Forelimb muscle (tissue), 1 donor: ENCODE measurements at regions not wholly inside any gene's neighbourhood (a gene's known extent, or its start where the extent isn't known, plus 50 kb on each side); places are given as distances from the start of the nearest gene placed in this dataset.

Experiments used
- DNase-seq: peaks from one replicate; pipeline ENCODE4 v3.0.0-alpha.2; 2013; ENCODE audit warnings: low read depth

DNA sequence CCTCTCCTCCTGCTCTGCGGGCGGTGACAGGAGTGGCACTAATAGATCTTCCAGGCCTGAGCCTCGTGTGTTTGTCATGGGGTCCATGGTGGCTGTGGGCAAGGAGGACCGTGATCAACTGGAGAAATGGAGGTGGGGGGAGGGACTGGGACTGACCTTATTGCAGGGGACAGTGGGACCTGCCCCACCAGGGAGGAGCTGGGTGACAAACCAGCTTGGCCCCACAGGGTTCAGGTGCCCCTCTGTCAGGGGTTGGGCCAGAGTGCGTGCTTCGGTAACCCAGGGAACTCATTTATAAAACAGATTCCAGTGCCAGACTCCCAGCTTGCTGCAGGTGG is 366.5 kb downstream of the BCOR start:
- no peak for DNase-seq

DNA sequence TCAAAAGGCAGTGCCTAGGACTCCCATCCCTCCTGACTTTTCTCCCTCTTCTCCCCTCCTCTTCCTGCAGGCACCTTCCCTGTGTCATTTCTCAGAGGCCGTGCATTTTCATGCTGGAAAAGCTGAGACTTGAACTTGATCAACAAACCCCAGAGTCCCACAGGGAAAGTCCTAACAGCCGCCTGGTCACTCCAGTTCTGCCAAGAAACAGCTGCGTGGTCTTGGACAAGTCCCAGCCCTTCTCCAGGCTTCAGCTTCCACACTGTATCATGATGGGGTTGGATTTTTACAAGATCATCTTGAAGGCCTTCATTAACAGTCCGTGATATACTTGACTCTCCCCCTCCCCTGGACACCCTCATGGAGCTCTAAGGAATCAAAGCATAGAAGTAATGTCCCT is 366.0 kb downstream of the BCOR start:
- no peak for DNase-seq

DNA sequence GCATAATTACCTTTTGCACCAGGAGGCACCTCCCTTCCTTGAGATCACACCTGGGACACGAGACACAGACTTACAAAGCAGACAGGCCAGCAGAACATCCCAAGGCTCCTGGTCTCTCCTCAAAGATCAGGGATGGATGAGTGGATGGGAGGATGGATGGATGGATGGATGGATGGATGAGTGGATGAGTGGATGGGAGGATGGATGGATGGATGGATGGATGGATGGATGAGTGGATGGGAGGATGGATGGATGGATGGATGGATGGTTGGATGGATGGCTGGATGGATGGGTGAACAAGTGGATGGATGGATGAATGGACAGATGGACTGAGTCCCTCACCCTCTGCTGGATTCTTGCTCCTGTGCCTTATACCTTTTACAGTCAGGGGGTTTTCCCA is 364.0 kb downstream of the BCOR start:
- no peak for DNase-seq

DNA sequence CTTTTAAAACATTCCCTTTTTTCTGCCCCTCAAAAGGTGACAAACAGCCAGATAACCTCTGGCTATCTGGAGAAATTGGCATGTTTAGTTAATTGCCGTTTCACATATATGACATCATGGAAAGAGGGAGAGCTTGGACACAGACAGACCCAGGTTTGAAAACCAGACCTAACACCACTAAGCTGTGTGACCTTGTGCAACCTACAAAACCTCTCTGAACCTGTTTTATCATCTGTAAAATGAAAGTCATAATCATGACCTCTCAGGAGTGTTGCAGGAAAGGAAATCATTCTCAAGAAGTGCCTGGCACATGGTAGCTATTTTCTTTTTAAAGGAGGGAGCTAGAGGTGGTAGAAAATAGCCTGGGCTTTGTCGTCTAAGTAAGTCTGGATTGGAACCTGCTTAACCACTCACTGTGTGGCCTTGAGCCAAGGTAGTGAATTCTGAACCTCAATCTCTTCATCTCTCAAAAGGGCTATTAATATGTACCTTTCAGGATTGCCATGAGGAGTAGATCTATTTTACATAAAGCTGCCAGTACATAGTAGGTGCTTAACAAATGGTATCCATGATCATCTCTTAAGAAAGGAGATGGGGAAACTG is 363.5 kb downstream of the BCOR start:
- no peak for DNase-seq

DNA sequence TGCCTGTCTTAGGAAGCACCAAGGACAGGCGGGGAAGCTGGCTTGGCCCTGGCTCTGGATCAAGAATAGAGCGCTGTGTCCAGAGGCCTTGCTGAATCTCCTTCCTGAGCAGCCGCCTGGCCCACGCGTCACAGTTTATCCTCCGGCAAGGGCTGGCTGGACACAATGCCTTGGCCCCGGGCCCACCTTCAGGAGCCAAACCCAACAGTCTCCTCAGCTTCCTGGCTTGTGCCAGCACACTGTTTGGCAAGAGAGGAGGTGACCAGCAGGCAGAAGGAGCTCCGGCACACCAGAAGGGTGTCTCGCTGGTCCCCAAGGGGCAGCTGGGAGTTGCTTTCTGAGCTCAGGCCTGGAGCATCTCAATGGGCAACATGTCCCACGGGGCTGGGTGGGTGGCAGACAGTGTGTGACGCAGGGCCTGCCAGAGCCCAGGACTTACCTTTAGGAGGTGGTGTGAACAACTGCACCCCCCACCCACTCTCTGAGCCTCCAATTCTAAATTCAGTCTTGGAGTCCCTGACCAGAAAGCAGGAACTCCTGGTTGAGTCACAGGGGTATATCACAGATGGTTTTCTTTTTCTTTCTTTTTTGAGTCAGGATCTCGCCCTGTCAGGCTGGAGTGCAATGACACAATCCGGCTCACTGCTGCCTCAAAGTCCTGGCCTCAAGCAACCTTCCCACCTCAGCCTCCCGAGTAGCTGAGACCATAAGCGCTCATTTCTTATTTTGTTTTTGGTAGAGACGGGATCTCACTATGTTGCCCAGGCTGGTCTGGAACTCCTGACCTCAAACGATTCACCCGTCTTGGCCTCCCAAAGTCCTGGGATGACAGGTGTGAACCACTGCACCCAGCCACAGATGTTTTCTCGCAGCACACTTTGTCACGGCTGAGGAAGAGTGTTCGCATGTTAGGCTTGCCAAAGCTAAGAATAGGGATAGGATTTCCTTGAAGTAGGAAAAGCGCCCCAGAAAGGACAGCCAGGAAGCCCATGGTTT is 361.2 kb downstream of the BCOR start:
- no peak for DNase-seq

DNA sequence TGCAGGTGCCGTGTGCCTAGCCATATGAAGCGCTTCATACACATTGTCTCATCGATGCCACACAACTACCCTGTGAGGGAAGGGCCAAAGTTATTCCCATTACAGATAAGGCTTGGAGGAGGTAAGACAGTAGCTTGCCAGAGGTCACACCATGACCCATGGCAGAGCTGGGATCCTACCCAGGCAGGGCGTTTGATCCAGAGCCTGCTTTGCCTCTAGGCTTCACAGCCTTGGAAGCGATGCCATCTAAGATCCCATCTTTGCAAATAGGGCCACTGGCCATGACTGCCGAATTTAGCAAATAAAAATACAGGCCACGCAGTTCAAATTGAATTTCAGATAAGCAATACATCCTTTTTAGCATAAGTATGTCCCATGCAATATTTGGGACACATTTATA is 358.2 kb downstream of the BCOR start:
- DNase-seq, result no peak

DNA sequence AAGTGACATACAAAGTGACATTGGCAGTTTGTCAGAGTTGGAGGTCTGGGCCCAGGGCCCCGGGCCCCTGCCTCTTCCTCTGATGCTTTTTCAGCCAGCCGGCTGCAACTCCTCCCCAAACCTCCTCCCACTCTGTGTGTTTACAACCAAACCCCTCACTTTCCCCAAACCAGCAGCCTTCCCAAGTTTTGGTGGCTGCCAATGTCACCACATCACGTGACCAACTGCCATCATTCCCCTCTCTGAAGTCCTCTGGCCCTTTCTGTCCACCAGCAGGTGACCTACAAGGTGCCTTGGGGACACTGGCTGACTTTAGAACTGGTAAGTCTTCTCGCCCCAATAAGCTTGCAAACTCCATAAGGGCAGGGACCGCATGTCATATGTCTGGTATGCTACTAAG is 357.7 kb downstream of the BCOR start:
- DNase-seq, result no peak

DNA sequence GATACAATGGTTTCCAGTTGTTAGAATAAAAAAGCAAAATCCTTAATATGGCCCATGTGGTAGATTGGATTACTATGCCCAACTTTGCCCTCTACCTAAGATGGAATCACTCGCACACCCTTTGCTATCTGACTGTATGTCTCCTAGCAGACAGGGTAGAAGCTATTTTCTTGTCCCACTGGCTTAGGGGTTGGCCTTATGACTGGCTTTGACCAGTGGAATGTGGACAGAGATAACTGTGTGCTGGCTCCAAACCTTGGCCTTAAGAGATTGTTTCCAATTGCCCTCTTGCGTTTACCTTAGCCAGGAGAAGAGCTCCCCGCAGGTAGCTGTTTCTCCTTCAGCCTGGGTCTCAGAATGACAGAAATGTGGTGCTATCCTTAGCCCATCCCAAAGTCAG is 355.9 kb downstream of the BCOR start:
- no peak for DNase-seq

DNA sequence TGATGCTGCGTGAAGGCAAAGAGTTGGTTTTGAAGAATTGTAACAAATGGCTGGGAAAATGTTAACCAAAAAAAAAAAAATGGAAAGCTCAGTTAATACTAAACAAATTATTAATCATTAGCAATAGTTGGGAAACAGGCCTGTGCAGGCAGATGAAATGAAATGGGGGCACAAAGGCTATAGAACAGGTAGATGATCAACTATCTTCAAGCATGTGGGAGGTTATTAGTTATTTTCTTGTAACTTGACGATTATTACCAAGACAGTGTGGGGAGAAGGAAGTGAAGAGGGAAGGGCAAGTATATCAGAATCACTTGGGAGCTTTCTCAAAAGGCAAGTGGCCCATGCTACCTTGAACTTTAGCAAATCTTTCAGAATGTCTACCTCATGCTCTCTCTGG is 351.9 kb downstream of the BCOR start:
- no peak for DNase-seq

DNA sequence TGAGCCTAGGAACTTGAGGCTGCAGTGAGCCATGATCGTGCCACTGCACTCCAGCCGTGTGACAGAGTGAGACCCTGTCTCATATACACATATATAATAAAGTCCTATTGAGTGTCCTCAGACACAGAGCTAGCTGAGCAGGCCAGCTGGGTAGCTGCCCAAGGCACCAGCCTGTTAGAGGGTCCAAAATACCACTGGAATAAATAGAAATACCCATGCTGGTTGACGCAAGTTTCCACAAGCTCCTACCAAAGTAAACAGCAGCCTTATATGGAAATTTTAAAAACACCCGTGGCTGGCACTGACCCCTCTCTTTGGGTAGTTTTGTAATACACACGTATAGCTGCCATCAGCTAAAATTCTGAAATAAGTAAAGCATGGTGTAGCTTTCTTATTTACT is 348.6 kb downstream of the BCOR start:
- no peak for DNase-seq

DNA sequence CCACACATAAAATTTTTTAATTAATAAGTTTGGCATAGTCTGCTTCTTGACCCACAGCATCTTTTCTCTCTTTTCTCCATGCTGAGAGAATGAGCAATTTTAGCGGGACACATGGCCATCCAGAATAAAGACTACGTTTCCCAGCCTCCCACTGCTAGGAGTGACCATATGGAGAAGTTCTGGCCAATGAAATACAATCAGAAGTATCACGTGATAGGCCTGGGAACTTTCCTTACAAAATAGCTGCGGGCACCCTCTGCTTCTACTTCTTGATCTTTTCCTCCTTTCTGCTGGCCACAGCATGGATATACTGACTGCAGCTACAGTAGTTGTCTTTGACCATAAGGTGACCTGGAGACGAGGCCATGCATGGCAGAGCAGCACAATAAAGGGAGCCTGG is 348.0 kb downstream of the BCOR start:
- no peak for DNase-seq

DNA sequence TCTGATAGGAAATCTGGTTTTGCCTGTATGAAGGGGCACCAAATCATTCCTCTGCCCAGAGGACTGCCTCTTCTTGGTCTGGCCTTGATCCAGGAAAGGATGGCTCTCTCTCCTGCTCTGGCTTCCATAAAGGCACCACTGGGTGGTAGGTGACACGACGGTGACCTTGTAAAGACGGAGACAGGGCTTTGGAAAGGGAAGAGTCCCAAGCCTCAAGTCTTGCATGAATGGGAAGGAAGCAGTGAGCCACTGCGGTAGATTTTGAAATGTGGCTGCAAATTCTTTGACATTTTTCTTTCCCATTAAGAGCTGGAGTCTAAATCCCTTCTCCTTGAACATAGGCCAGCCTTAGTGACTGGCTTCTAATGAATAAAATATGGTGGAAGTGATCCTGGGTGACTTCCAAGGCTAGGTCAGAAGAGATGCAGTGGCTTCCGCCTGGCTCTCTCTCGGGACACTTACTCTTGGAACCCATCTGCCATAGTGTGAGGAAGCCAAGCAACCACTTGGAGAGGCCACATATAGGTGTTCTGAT is 347.4 kb downstream of the BCOR start:
- no peak for DNase-seq

DNA sequence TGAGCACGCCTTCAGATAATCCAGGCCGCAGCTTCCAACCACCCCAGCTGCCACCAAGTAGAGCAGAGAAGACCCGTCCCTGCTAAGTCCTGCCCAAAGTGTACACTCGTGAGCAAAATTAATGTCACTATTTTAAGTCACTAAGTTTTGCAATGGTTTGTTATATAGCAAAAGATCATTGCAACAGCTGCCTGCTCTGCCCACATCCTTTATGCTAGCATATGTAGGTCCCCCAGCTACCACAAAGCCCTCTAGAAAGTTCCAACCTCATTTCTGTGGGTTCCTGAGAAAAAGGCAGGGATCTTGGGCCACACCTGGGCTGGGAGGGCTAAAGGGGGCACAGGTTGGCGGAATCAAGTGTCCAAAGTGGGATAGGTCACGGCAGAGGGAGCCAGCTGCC is 346.9 kb downstream of the BCOR start:
- no peak for DNase-seq

DNA sequence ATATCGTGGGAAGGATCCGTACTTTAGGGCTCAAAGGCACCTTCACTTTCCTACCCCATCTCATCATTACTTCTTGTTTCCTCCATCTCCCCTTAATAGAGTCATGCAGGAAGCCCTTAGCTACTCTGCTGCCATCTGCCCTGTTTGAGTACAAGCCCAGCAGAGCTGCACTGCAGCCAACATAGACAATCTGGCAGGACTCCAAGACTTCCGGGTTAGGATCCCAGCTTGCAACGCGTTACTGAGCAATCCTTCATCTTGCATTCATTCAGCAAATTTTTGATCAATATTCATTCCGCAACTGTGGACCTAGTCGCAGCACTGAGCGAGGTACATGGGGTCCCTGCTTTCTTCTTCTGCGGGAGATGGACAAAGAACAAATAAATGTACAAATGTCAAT is 344.9 kb downstream of the BCOR start:
- no peak for DNase-seq

DNA sequence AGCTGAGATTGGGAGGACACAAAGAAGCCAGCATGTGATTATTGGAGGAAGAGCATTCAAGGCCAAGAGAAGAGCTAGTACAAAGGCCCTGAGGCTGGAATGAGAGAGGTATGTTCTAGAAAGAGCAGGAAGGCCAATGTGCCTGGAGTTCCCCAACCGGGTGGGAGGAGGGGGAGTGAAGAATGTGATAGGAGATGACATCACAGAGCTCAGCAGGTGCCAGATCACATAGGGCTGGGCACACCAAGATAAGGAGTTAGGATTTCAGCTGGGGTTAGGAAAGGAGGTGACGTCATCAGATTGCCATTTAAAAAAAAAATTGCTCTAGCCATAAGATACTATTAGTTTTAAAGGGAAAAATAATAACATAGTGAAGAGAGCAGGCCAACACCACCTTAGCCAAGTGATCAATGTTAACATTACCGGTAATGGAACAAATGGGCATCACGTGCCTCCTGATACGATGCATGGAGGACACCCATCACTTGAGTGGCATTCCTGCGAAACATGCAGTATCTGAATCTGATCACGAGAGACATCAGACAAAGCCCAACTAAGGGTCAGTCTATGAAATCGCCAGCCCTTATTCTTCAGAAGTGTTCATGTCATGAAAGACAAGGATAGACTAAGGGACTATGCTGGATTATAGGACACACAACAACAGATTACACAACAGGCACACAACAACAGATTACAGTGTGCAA is 344.3 kb downstream of the BCOR start:
- DNase-seq, result no peak

DNA sequence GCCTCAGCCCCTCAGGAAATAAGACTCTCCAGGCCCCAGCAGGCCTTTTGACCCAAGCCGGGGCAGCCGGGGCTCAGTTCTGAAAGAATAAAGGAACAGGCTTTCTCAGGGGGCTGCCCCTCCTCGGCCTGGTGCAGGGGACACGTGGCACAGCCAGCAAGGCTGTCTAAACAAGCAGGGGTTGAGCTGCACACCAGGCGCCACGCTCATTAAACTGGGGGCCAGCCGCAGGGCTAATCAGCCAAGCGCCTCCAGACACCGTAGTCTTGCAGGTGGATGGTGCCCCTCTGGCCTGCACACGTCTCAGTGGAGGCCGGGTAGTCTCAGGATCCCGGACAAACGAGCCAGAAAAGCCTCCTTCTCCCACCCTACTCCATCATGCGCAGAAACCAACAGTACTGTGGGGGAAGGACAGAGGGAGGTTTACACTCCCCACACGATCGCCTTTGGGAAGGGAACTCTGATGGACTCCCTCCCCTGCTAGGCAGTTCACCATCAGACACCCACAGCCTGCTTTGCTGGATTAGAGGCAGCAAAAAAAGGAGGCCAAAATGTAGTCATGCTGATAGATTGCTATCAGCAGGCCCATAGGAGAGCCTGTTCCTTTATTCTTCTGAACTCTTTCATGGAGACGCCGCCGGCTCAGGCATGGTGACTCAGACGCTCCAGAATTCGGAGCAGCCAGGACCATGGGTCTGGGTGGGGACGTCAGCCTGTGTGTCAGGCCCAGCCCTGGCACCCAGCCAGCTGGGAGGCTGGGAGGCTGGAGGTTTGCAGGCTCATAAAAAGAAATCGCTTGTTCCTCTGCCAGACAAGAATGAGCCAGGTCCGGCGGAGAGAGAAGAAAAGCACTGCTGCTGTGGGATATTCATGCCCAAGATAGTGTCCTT is 342.4 kb downstream of the BCOR start:
- no peak for DNase-seq

DNA sequence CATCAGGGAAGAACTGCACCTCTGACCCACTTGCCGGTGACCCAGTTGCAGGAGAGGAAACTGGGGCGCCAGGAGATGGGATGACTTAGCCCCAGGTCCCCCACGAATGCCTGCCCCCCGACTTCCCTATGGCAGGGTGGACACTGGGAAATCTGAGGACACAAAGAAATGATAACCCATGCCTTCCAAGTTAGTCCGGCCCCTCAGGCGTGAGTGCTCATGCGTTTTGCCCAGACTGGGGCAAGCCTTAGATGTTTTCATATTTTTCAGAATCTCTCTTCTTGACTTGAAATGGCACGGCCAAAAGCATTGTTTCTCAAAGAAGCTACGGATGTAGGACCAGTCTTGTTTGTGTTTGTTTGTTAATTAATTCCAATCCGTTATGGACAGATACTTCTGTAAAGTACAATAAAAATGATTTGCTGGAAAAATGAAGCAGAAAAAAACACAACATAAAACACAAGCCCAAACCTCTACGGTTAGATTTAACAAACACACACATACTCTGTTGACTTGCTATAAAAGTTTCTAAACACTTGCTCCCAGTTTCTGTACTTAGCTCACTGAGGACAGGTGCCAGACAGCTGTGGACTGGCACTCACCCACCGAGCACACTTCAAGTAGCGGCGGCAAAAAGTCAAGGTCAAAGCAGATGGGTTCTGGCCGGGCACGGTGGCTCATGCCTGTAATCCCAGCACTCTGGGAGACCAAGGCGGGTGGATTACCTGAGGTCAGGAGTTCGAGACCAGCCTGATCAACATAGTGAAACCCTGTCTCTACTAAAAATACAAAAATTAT is 341.5 kb downstream of the BCOR start:
- DNase-seq, result no peak

DNA sequence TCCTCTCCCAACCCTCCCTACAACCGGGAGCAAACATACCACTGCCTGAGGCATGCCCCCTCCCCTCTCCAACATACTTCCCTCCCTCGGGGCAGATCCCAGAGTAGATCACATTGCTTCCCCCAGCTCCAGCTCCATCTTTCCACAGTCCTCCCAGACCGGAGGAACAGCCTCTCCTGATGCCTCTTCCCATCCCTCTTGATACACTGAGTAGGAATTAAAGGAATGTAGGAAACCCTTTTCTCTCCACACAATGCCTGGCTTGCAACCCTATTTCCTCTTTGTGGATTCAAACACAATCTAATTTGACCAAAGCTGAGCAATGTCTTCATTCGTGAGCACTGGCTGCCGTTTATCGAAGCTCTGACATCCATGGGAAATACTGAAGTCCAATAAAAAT is 339.8 kb downstream of the BCOR start:
- DNase-seq, result no peak

DNA sequence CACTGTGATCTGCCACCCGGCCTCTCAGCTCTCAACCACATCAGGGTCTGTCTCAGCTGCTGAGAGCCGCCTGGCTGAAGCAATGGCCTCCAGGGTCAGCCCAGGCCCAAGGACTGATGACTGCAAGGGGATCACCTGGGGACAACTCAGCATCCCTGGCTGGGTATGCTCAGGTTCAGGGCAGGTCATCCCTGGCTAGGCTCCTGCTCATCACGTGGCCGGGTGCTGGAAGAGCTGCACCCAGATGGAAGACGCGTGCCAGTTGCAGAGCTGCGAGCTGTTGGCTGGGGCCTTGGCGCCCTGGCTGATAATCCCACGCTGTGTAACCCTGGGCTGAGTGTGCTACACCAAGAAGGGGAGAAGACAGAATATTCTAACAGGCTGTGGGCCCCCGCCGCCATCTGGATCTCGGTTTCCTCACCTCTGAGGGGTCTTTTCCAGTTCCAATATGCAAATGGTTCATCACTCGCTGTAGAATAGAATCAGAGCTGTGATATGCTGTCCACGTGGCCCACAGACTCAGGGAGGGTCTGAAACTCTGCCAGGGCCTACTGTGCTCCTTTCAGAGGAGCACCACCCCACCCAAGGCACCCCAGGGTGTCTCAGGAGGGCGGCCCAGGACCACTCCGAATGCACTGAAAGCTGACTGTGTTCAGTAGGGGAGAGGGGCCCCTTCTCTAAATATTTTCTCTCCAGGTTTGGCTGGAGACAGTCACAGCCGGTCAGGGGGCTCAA is 338.8 kb downstream of the BCOR start:
- DNase-seq, result no peak
